ENCODE measurements at regions not wholly inside any gene's neighbourhood (a gene's known extent, or its start where the extent isn't known, plus 50 kb on each side); places are given as distances from the start of the nearest gene placed in this dataset.

DNA sequence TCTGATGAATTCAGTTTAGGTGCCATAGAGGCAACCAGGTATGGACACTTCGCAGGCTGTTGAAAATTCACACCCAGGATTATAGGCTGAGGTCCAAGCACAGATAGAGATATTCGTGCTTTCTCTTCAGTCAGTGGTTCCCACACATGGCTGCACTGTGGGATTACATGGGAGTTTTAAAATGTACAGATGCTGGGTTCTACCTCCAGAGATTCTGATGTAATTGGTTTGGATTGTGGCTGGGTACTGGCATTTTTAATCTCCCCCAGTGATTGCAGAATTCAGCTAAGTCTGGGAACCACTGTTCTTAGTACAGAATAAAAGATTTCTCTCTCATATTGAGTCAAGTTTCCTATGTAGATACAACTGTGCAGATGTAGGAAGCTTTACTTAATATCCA lies 91.6 kb downstream of the FOXB1 start:
- DNase-seq (ENCODE audit: extremely low read depth, low read depth), result no peak
- TF ChIP-seq, protein P1, sequence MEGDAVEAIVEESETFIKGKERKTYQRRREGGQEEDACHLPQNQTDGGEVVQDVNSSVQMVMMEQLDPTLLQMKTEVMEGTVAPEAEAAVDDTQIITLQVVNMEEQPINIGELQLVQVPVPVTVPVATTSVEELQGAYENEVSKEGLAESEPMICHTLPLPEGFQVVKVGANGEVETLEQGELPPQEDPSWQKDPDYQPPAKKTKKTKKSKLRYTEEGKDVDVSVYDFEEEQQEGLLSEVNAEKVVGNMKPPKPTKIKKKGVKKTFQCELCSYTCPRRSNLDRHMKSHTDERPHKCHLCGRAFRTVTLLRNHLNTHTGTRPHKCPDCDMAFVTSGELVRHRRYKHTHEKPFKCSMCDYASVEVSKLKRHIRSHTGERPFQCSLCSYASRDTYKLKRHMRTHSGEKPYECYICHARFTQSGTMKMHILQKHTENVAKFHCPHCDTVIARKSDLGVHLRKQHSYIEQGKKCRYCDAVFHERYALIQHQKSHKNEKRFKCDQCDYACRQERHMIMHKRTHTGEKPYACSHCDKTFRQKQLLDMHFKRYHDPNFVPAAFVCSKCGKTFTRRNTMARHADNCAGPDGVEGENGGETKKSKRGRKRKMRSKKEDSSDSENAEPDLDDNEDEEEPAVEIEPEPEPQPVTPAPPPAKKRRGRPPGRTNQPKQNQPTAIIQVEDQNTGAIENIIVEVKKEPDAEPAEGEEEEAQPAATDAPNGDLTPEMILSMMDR (IDR thresholded peaks at IDR 0.05; ENCODE audit: low read depth, low read length), result no peak

DNA sequence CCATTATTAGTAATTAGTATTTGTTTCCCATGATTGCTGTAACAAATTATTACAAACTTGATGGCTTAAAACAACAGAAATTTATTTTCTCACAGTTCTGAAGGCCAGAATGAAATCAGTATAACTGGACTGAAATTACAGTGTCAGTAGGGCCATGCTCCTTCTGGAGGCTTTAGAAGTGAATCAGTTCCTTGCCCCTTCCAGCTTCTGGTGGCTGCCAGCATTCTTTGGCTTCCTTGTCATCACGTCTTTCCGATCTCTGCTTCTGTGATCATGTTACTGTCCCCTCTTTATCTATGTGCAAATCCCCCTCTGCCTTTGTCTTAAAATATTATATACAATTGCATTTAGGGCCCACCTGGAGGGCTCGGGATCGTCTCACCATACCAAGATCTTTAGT lies 92.0 kb downstream of the FOXB1 start:
- TF ChIP-seq, protein P1 (IDR thresholded peaks at IDR 0.05; ENCODE audit: low read depth, low read length), result no peak
- DNase-seq (ENCODE audit: extremely low read depth, low read depth), result no peak

DNA sequence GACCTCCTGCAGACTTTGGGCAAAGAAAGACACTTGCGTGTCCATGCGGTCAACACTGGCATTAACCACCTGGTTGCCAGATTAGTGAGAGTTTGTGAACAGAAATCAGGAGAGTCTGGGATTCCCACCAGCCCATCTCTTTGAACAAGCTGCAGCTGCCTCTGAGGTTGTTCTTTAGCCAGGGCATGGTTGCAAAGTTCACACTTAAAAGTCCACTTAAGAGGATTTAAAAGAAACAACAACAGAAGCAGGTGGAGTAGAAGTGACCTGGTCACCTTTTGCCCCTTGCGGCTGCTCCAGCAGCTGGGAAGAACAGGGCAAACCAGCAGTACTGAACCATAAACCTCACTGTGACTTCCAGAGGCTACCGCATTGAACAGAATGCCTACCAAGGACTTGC lies 97.3 kb downstream of the FOXB1 start:
- DNase-seq (ENCODE audit: extremely low read depth, low read depth), result no peak
- TF ChIP-seq, protein P1 (IDR thresholded peaks at IDR 0.05; ENCODE audit: low read depth, low read length), result no peak

DNA sequence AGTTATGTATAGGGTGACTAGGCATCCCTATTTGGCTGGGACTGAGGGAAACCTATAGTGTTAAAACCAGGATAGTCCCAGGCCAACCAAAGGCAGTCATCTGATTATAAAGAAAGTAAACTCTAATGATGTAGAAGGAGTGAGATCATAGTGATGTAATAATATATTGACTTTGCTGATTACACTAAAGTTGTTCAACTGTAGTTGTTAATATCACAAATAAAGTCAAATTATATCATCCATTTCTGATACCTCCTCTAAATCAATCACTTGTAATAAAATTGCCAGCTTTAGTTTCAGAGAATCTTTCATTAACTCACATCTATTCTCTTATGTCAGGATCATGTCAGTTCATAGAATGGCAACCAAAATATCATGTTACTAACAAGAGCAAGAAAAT lies 98.6 kb downstream of the FOXB1 start:
- TF ChIP-seq, protein P1 (IDR thresholded peaks at IDR 0.05; ENCODE audit: low read depth, low read length), result no peak
- DNase-seq (ENCODE audit: extremely low read depth, low read depth), result no peak

DNA sequence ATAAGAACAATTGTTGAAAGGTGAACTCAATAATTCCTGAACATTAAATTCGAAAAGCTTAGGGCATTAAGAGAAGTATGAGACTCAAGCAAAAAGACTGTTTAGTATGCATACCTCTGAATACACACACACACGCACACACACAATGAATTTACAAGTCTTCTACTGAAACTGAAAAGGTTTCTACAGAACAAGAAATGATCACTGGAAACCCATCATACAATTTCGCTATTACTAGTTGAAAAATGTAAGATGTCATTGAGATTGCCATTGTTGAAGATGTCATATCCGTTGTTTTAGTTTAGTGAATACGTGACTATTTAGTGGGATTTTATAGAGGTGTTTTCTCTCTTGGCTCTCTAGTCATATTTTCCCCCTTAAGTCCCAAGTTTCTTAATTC lies 106.8 kb downstream of the FOXB1 start:
- DNase-seq (ENCODE audit: extremely low read depth, low read depth), result no peak
- TF ChIP-seq, protein P1 (IDR thresholded peaks at IDR 0.05; ENCODE audit: low read depth, low read length), result no peak

DNA sequence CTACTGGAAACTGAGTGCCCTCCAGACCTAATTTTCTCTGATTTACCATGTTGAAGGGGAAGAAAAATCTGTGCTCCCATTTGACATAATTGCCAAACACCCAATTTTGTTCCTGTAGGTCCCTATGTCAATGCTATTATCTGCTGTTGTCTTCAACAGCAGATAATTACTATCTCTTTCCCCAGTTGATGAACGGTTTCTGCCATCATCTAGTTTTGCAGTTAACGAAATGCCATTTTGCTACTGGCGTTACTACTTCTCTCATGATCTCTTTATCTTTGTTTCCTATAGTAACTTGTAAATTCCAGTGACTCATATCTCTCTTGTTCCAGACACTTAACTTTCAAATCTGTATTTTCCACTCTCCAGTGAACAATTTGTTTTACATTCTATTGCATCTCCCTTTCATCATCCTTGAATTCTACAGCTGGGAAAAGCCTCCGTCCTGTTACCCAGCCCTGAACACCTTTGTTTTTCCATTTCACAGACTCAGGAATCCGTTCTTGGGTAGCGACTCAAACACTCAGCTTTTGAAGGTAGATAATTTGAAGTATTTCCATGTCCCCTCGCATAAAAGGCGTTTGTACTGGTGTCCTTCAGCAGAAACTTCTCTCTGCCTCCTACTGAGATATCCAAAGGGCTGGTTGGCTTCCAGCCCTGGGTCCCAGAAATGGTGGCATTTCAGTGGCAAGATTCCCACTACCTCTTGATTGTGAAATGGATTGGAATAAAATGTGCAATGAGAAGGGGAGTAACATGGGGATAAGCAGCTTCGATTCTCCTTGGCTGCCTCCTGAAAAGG lies 111.7 kb downstream of the FOXB1 start:
- TF ChIP-seq, protein P1 (IDR thresholded peaks at IDR 0.05; ENCODE audit: low read depth, low read length), result no peak
- no peak for DNase-seq (ENCODE audit: extremely low read depth, low read depth)

DNA sequence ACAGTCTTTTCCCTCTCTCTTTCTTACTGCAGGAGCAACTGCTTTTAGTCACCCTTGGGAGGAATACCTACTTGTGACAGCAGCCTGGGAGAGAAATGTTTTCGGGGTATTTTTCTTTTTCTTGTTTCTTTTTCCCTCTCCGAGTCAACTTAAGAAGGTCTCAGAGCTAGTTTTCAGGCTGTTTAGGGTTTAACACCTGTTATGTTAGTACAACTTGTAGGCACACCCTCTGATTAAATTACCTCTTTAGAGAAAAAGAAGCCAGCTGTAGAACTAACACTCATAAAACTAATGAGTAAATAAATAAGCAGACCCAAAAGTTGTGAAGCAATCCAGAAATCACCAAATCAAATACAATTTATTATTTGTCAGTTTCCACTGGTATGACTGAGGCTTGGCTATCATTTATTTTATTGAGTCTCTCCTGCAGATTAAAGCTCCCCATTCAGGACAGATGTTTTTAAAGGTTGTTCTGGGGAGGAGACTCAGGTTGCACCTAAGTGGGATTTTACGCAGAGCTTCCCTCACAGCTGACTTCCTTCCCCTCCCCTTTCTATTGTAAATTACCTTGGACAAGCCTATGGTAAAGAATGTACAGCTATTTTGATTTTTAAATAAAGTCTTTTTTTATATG lies 112.5 kb downstream of the FOXB1 start:
- no peak for DNase-seq (ENCODE audit: extremely low read depth, low read depth)

More for the DNA sequence above, 112.5 kb downstream of the FOXB1 start:
- TF ChIP-seq, protein P1 (IDR thresholded peaks at IDR 0.05; ENCODE audit: low read depth, low read length), result no peak
